NCI-H2196 treated with DMSO at 0.1 percent for 48 hours (cell line): ENCODE measurements at regions not wholly inside any gene's neighbourhood (a gene's known extent, or its start where the extent isn't known, plus 50 kb on each side); places are given as distances from the start of the nearest gene placed in this dataset.
"Not testable (repeated sequence)": the region's sequence is repeated elsewhere in the genome, so short reads cannot be mapped to it uniquely, and the experiment has no call there.

Experiments
- DNase-seq: peaks from one replicate; lab custom pipeline; 2025; ENCODE audit not compliant: unreplicated experiment; lab: John Stamatoyannopoulos, UW

DNA sequence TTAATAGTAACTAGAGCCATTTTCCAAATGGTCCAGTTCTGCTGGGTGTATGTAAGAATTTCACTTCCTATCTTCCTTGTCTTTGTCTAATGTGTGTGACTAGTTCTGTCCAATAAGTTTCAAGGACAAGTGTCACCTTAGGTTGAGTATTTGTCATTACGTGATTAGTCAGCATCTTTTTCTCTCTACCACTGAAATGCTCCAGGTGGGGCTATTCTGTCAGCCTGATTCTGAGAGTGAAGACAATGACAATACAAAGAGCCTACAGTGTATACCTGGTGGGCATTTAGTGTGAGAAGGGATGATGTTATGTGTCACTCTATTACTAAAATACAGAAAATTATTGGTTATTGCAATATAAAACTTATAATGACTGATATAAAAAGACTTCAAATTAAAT is 876.3 kb downstream of the C4orf33 start:
- no peak for DNase-seq

DNA sequence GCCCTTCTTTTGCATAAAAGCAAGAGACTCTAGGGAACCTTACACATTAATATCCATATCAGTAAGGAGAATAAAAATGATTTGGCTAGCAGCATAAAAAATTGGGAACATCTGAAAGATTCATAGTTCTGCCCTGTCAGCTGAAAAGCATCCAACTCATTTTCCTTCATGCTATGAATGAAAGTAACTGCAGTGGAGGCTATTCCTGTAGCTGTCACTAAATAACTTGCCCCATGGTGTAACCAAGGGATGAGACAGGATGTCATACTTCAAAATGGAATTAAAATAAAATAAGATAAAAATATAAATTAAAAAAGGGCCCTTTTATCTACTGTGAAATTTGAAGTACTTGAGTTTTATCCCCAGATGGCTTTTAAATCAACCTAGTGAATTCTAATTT is 878.8 kb downstream of the C4orf33 start:
- DNase-seq, result no peak

DNA sequence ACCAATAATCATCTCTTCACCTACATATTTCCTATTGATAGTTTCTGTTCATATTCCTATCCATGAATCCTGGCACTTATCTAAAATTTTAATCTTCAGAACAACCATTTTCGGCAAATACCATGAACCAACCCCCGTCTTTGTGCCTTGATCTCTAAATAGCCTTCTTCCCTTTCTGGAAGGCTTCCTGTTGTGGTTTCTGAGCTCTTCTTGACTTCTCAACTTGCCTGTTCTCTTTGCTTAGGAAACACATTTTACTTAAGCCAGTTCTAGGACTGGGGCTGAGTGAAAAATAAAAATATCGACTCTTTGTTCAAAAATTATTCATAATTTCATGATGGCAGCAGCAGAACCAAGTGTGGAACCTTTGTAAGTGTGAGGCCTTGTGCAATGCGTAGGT is 882.4 kb downstream of the C4orf33 start:
- no peak for DNase-seq

DNA sequence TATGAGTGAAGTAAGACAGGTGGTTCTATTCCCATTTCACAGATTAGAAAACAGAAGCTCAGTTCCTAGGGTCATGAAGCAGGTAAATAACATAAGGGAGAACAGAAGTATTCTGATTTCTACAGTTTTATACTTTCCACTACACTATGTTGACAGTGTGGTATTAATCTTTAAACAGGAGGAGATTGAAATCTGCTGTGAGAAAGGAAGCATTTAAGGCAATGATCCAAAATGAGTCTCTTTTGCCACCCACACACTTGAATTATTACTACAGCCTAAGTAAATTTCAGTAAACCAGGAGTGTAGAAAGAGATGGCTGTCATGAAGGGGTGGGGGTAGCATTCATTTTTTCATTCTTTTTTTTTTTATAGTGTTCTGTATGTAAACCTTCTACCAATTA is 893.0 kb downstream of the C4orf33 start:
- DNase-seq, result no peak

DNA sequence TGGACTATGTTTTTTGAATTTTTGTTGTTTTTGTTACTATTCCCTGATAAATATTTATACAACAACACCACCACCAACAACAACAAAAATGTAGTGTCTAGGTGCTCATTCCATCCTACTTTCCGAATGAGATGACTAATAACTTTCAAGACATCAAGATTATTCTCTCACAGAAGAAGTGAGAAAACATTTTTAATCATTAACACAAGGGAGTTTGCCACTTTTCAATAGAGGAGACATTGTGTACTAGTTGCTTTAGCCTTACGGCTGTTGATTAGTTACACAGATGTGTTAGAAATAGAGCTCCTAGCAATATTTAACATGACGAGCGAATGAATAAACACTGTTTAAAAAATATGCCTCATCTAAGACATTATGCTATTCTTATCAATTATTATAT is 898.8 kb downstream of the C4orf33 start:
- DNase-seq, result no peak

DNA sequence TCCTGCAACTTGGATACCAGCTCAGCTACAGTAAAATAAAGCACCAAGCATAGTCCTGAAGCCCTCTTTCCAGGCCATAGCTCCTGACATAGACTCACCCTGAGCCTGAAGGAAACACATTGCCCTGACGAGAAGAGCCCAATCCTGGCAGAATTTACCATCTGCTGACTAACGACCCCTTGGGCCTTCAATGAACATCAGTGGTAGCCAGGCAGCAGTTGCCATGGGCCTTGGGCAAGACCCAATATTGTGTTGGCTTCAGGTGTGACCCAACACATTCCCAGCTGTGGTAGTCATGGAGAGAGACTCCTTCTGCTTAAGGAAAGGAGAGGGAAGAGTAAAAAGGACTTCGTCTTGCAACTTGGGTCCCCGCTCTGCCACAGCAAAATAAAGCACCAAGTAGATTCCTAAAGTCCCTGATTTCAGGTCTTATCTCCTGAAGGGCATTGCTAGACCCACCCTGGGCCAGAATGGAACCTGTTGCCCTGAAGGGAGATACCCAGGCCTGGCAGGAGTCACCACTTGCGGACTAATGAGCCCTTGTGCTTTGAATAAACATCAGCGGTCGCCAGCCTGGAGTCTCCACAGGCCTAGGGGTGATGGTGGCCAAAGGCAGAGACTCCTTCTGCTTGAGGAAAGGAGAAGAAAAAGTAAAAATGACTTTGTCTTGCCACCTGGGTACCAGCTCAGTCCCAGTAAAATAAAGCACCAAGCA is 902.6 kb downstream of the C4orf33 start:
- no peak for DNase-seq

DNA sequence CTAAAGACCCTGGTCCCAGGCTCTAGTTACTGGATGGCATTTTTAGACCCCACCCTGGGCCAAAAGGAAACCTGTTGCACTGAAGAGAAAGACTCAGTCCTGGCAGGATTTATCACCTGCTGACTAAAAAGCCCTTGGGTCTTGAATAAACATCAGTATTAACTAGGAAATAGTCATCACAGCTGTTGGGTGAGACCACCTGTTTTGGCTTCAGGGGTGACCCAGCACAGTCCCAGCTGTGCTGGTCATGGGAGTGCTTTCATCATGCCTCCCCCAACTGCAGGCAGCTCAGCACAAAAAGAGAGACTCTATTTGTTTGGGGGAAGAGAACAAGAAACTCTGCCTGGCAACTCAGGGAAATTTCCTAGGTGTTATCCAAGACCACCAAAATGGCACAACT is 903.2 kb downstream of the C4orf33 start:
- DNase-seq, result no peak

DNA sequence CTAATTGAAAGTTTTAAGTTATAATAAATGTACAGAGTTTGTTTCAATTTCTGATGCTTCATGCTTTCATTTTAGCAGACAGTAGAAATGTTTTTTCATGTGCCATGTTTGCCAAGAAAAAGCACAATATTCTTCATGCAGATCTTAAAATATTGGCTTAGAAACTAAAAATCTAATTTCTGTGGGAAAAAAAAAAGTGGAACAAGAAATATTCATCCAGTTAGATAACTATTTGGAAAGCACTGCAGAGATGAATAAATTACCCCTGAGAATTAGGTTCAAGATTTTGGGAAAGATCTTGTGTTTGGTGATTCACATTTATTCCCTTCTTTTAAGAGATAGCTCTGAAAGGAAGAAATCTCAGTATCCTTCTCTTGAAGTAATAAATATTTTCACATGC is 912.5 kb downstream of the C4orf33 start:
- DNase-seq, result no peak

DNA sequence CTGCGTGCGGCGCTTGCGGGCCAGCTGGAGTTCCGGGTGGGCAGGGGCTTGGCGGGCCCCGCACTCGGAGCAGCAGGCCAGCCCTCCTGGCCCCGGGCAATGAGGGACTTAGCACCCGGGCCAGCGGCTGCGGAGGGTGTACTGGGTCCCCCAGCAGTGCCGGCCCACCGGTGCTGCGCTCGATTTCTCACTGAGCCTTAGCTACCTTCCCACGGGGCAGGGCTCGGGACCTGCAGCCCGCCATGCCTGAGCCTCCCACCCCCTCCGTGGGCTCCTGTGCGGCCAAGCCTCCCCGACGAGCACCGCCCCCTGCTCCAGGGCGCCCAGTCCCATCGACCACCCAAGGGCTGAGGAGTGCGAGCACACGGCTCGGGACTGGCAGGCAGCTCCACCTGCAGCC is 916.9 kb downstream of the C4orf33 start:
- not testable (repeated sequence) for DNase-seq

DNA sequence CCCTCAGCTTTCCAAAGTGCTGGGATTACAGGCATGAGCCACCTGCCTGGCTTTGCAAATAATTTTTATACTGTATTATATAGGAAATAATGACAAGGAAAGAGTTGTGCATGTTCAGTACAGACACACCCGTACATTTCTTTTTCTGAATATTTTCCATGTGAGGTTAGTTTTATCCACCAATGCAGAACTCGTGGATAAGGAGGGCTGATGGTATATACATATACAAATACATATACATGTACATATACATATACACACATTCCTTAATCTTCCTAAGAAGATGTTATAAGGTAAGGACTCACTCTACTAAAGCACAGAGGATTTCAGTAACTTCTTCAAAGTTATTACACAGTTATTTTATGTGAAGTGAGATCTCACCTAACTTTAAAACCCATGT is 925.8 kb downstream of the C4orf33 start:
- no peak for DNase-seq

DNA sequence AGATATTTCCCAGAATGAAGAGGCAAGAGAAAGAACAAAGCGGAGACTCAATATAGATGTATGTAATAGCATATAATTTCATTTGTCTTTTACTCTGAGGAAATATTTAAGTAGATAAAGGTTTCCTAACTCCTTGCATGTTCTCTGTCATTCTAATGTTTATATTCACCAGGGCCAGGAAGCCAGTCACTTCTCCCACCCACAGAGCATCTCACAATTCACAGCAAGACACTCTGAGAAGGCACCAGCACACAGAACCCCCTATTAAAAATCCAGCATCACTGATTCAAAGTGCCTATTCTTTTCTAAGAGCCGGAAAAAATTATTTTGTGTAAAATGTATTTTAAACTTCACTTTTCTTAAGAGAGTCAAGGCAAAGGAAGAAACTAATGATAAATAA is 927.1 kb downstream of the C4orf33 start:
- DNase-seq, result no peak

DNA sequence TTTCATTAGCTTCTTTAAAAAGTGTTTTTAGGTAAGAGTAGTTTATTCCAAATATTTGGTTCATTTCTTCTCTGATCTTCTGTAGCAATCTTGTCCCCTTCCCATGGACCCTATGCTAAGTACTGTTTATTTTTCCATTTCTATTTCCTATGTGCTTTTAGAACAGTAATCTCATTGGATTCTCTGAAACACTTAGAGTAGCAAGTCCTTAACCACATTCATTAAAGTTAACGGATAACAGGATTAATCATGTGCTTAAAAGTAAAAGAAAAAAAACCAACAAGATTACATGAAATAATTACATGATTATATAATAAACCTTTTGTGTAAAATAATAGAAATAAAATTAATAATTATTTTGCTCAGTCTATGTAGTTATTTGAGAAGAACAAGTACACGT is 929.7 kb downstream of the C4orf33 start:
- DNase-seq, result no peak

DNA sequence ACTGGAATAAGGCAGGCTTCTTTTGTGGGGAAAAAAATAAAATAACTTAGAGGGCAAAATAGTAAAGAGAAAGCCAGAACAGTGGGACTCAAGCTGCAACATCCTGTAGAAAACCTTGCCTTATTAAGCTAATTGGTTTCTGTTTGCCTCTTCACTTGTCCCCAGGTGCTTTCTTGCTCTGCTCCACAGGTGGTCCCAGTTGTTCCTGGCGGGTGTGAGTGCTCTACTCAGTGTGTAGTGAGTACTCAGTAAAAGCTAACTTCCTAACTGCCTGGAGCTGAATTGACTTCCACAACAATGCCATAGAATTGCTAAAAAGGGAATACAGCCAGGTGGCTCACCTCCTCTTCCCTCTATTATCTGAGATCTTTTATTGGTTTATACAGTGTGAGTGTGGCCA is 930.2 kb downstream of the C4orf33 start:
- no peak for DNase-seq

DNA sequence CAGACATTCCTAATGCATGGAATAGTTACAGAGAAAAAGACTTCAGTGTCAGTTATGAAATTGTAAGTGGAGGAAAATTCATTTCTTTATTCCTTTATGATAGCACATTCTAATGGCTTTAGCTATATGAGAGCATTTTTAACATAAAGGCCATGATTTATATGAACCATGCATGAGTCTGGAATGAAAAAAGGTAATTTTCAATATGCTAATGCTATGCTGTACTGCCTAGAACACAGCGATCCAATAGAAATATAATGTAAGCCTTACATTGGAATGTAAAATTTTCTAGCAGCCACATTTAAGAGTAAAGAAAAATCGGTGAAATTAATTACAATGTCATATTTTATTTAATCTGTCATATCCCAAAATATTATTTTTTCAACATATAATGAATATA is 932.0 kb downstream of the C4orf33 start:
- DNase-seq, result no peak

DNA sequence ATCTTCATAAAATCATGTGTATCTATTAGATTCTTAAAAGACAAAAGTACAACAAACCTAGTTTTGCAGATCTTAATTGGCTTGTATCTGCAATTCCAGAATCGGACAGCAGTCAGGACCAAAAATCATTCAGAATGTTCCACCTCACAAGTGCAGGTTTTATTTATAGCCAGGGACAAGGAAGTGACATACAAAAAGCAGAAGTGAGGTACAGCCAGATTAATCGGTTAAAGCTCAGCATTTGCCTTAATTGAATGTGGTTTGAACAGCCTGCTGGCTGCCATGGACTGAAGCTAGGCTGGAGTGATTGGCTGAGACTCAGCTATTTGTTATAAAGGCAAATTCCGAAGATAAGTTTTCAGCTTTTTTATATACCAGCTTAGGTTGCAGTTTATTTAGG is 932.6 kb downstream of the C4orf33 start:
- no peak for DNase-seq

DNA sequence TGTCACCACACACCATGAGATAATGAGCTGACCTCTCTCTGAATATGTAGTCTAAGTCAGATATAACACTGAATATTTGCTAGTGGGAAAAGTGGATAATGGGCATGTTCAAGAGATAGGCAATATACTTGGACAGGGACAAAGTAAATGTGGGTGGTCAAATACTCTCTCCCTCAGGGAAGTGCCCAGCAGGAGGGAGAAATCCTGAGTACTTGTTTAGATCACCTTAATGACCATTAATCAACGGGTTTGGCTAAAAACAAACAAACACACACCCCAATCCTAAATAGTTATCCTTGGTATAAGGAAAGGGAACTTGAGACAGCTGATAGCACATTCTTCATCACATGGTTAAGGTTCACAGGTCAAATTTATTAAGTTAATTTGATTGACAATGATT is 933.5 kb downstream of the C4orf33 start:
- no peak for DNase-seq

DNA sequence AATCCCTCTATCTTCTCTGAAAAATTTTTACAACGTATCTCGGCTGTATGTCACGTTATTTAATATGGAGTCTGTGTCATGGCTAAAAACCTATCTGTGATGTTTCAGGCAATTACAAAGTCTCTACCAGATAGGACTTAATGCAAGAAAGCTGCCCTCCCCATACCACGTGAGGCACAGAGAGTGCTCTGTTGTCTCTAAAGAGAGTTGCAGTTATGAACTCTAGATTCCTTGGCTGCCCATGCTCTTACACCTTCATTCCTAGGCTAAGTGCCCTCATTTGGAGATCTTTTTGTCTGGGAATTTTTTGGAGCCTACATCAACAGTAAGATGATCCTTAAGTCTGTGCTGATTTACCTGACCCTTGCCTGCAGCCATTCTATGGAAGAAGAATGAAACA is 935.9 kb downstream of the C4orf33 start:
- no peak for DNase-seq

DNA sequence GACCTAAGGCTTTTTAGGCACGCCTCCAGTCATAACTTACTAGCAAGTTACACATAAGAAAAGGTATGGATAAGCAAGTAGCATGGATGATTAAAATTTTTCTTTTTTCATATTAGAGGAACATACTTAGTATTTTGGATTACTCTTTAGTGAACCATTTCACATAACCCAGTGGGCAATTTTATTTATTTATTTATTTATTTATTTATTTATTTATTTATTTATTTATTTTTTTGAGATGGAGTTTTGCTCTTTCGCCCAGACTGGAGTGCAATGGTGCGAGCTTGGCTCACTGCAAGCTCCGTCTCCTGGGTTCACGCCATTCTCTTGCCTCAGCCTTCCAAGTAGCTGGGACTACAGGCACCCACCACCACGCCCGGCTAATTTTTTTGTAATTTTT is 937.7 kb downstream of the C4orf33 start:
- DNase-seq, result not testable (repeated sequence)

DNA sequence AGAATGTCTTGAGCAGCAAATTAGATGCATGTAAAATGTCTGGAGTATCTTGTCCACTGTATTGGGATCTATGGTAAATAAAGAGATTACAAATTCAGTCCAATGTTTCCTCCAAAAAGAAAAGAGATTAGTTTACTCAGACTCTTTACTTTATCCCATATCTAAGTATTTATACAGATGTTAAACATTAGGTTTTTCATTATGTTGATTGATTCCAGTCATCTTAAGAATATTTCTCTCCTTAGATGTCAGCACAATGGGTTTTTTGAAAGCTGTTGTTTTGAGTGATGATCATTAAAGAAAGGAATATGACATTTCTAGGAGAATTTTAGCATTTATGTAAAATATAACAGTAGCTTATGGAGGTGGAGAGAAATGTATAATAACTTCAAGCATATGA is 938.9 kb downstream of the C4orf33 start:
- DNase-seq, result no peak

DNA sequence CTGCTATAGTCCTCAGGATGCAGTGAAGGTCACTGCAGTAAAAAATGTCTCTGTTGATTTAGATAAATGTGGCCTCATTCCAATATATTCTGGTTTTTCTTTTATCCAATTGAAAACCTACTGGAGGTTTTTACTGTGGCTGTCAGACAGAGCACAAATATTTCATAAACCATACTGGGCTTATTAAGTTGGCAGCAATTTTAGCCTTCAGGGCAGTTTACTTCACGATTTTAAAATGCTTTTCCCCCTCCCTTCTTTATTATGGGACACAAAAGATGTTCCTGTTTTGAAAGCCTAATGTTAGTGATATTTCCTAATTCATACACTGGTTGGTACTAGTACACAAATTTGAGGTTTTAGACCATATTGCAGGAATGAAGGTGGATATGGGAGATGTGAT is 939.4 kb downstream of the C4orf33 start:
- no peak for DNase-seq

DNA sequence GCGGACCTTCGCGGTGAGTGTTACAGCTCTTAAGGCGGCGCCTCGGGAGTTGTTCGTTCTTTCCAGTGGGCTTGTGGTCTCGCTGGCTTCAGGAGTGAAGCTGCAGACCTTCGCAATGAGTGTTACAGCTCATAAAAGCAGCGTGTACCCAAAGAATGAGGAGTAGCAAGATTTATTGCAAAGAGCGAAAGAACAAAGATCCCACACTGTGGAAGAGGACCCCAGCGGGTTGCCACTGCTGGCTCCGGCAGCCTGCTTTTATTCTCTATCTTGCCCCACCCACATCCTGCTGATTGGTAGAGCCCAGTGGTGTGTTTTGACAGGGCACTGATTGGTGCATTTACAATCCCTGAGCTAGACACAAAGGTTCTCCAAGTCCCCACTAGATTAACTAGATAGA is 941.9 kb downstream of the C4orf33 start:
- not testable (repeated sequence) for DNase-seq

DNA sequence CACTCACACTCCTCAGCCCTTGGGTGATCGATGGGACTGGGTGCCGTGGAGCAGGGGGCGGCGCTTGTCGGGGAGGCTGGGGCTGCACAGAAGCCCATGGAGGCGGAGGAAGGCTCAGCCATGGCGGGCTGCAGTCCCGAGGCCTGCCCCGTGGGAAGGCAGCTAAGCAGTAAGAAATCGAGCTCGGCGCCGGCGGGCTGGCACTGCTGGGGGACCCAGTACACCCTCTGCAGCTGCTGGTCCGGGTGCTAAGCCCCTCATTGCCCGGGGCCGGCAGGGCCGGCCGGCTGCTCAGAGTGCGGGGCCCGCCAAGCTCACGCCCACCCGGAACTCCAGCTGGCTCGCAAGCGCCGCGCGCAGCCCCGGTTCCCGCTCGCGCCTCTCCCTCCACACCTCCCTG is 942.6 kb downstream of the C4orf33 start:
- not testable (repeated sequence) for DNase-seq

DNA sequence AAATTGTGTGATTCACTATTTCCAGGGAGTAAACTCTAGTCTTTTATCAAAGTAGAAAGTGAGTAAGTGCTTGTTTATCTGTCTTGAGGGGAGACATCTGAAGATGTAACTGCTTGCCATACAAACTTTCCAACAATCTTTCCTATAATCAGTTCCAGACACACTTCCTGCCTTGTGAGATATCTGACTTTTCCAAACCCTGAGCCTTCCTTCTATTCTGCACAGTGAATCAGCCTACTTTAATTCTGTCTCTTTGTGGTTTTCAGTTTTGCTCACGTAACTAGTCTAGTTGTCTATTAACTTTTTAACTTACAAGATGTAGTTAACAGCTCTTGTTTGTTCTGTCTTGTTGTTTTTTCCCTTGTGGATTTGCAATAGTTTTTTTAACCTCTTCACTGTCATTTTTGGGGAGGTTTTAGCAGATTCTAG is 947.8 kb downstream of the C4orf33 start:
- no peak for DNase-seq
